ENCODE measurements at regions not wholly inside any gene's neighbourhood (a gene's known extent, or its start where the extent isn't known, plus 50 kb on each side); places are given as distances from the start of the nearest gene placed in this dataset.

GRCh38 chr4:83831588-83831987 is 295.7 kb downstream of the GPAT3 start:
- TF ChIP-seq EZH2 (IDR thresholded peaks at IDR 0.05; ENCODE audit: borderline replicate concordance, low read depth, low read length, severe bottlenecking) (no peak), POLR2A (IDR thresholded peaks at IDR 0.05; ENCODE audit: low read depth, low read length) (no peak), CTCF (IDR thresholded peaks at IDR 0.05; ENCODE audit: extremely low read depth in 1 of 2, insufficient read depth in 1 of 2, low read depth in 1 of 2, low read length in 2 of 2) (no peak), MAX (IDR thresholded peaks at IDR 0.05; ENCODE audit: insufficient read depth, insufficient read length) (no peak), MYC (IDR thresholded peaks at IDR 0.05; ENCODE audit: low read depth, low read length) (no peak)
